ENCODE measurements at regions not wholly inside any gene's neighbourhood (a gene's known extent, or its start where the extent isn't known, plus 50 kb on each side); places are given as distances from the start of the nearest gene placed in this dataset.

- Histone ChIP-seq H3K36me3 (no peaks in the 10 kb centered on the region), H3K27ac (no peak overlapping the region), H3K4me1 (no peaks in the 10 kb centered on the region), H3K9me3 (no peaks in the 10 kb centered on the region), H3K4me3 (no peak overlapping the region), H3K27me3 (no peaks in the 10 kb centered on the region)
- TF ChIP-seq, protein P1, sequence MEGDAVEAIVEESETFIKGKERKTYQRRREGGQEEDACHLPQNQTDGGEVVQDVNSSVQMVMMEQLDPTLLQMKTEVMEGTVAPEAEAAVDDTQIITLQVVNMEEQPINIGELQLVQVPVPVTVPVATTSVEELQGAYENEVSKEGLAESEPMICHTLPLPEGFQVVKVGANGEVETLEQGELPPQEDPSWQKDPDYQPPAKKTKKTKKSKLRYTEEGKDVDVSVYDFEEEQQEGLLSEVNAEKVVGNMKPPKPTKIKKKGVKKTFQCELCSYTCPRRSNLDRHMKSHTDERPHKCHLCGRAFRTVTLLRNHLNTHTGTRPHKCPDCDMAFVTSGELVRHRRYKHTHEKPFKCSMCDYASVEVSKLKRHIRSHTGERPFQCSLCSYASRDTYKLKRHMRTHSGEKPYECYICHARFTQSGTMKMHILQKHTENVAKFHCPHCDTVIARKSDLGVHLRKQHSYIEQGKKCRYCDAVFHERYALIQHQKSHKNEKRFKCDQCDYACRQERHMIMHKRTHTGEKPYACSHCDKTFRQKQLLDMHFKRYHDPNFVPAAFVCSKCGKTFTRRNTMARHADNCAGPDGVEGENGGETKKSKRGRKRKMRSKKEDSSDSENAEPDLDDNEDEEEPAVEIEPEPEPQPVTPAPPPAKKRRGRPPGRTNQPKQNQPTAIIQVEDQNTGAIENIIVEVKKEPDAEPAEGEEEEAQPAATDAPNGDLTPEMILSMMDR (IDR thresholded peaks at IDR 0.05): no peak
- no peak for TF ChIP-seq POLR2A (IDR thresholded peaks at IDR 0.05)
- DNase-seq: no peak
- intact Hi-C loops (cut with DNase I; ENCODE audit: low total_unique reads): no loop called here
Observed at GRCh38 chr18:30359521-30359920, 683.0 kb downstream of the DSC3 start.

DNA sequence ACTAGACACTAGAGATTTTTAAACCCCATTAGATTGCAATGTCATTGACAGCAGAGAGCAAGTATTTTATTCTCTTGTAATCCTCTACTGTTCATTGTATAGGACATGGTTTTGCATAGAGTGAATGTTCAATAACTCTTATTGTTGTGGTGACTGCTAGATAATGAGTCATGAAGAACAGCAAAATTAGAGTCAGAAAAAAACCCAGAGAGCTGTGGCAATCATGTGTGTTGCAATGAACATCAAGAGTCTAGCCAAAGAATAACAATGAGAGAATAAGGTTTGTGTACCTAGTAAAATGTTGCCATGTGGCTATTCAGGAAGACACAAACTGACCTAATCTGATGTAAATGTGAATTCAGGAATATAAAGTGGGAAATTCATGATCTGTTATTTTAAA is 684.0 kb downstream of the DSC3 start:
- Histone ChIP-seq H3K27me3 (no peaks in the 10 kb centered on the region), H3K36me3 (no peaks in the 10 kb centered on the region), H3K4me3 (no peak overlapping the region), H3K9me3 (no peaks in the 10 kb centered on the region), H3K27ac (no peak overlapping the region), H3K4me1 (no peaks in the 10 kb centered on the region)
- intact Hi-C loops (cut with DNase I; ENCODE audit: low total_unique reads): no loop called here
- TF ChIP-seq POLR2A (IDR thresholded peaks at IDR 0.05): no peak
- TF ChIP-seq, protein P1 (IDR thresholded peaks at IDR 0.05): no peak
- DNase-seq: no peak

DNA sequence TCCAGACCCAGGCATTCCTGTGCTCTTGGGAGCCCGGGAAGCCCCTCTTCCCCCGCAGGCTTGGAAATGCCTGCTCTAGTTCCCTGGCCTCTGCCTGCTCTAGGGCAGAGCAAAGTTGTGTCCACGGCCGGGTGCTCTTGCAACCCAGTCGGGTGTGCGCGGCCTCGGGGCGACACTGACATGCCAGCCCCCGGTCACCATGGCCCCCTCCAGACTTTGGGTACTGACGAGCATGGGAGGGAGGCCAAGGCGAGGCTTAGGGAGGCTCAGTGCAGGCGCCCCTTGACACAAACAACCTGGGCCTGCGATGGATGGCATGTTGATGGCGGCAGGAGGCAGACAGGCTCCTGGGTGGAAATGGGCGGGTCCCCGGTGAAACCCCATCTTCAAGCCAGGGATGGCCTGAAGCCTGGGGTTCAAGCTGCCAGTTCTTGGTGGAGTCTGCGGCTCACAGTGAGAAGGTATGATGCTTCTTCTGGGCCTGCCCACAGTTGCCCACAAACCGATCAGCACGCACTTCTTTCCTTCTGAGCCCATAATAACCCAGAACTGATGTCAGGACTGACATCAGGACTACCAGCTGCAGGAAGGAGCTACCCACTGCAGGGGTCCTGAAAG is 689.9 kb downstream of the DSC3 start:
- no peak for TF ChIP-seq POLR2A (IDR thresholded peaks at IDR 0.05)
- TF ChIP-seq, protein P1 (IDR thresholded peaks at IDR 0.05): no peak
- Histone ChIP-seq H3K4me3 (no peak overlapping the region), H3K36me3 (no peaks in the 10 kb centered on the region), H3K4me1 (no peaks in the 10 kb centered on the region), H3K27me3 (no peaks in the 10 kb centered on the region), H3K27ac (no peak overlapping the region), H3K9me3 (no peaks in the 10 kb centered on the region)
- DNase-seq: no peak
- intact Hi-C loops (cut with DNase I; ENCODE audit: low total_unique reads): no loop called here

- intact Hi-C loops (cut with DNase I; ENCODE audit: low total_unique reads): no loop called here
- Histone ChIP-seq H3K4me1 (no peaks in the 10 kb centered on the region), H3K27ac (no peak overlapping the region), H3K27me3 (no peaks in the 10 kb centered on the region), H3K9me3 (no peaks in the 10 kb centered on the region), H3K4me3 (no peak overlapping the region), H3K36me3 (no peaks in the 10 kb centered on the region)
- DNase-seq: no peak
- TF ChIP-seq POLR2A (IDR thresholded peaks at IDR 0.05): no peak
- TF ChIP-seq, protein P1 (IDR thresholded peaks at IDR 0.05): no peak
Observed at GRCh38 chr18:30350263-30350662, 692.3 kb downstream of the DSC3 start.

- intact Hi-C loops (cut with DNase I; ENCODE audit: low total_unique reads): no loop called here
- H3K27me3 ChIP-seq: no peaks in the 10 kb centered on the region
- TF ChIP-seq POLR2A (IDR thresholded peaks at IDR 0.05): no peak
- TF ChIP-seq, protein P1 (IDR thresholded peaks at IDR 0.05): no peak
- H3K36me3 ChIP-seq: no peaks in the 10 kb centered on the region
- no peak for DNase-seq
- H3K9me3 ChIP-seq: no peaks in the 10 kb centered on the region
- no peak overlapping the region for H3K4me3 ChIP-seq
- H3K4me1 ChIP-seq: no peaks in the 10 kb centered on the region
- H3K27ac ChIP-seq: no peak overlapping the region
Observed at GRCh38 chr18:30343090-30343489, 699.5 kb downstream of the DSC3 start.

Data from uterus (tissue), 3 donors.